ENCODE measurements at regions not wholly inside any gene's neighbourhood (a gene's known extent, or its start where the extent isn't known, plus 50 kb on each side); places are given as distances from the start of the nearest gene placed in this dataset.

- TF ChIP-seq CTCF (IDR thresholded peaks at IDR 0.05; ENCODE audit: control extremely low read depth in 1 of 3, insufficient read depth in 1 of 3, low read depth in 1 of 3, low read length in 3 of 3) (no peak), POLR2A (IDR thresholded peaks at IDR 0.05; ENCODE audit: control extremely low read depth in 1 of 2, low read depth in 2 of 2, low read length in 2 of 2) (no peak), SP1 (IDR thresholded peaks at IDR 0.05; ENCODE audit: low read depth, low read length) (no peak), CEBPB (IDR thresholded peaks at IDR 0.05; ENCODE audit: low read depth, low read length) (no peak), EP300 (IDR thresholded peaks at IDR 0.05; ENCODE audit: borderline replicate concordance in 1 of 2, low read depth in 2 of 2, low read length in 2 of 2) (no peak), CBX5 (IDR thresholded peaks at IDR 0.05; ENCODE audit: low read depth, low read length) (no peak)
These were observed 448.6 kb downstream of the BCL11A start for GRCh38 chr2:60104514-60105505.
